ENCODE measurements at regions not wholly inside any gene's neighbourhood (a gene's known extent, or its start where the extent isn't known, plus 50 kb on each side); places are given as distances from the start of the nearest gene placed in this dataset.

DNA sequence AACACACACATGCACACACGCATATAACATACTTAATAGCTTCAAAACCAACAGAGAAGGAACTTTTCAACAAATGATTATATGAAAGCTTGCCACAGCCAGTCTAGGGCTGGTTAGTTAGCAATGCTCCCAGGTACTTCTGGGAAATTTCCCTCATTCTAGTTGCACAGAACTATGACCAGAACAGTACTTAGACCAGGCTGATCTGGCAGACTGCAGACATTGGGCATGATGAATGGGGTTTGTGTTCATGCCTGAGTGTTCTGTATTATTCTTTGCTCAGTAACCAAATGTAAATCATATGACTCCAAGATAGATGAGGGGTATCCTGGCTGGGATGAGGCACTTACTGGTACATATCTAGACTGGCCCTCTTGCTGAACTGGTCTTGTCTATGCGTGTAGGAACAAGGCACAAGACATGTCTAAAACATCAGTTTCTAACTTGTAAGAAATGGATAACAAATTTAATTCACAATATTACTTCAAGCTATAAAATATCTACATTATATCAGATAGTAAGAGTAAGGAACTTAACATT lies 50.3 kb upstream of the GEMIN8 start:
- Mint-ChIP-seq H3K36me3 (ENCODE audit: insufficient read depth in 1 of 3, low read depth in 3 of 3) (no peaks in the 10 kb centered on the region; a peak in 1 of 7 replicates), H3K9me3 (peaks cover 27 to 39% of the 10 kb centered on the region in 2 experiments), H3K4me3 (no peak overlapping the region), H3K4me1 (no peaks in the 10 kb centered on the region), H3K27me3 (ENCODE audit: low read depth) (no peaks in the 10 kb centered on the region; the same call in 1 of the 2 replicates), H3K27ac (no peak overlapping the region)
- H2BK120ac ChIP-seq (ENCODE audit: low read depth, low read length, poor library complexity, severe bottlenecking), result no peak overlapping the region
- H3K56ac ChIP-seq (ENCODE audit: insufficient read length, low read depth, low read length), result no peak overlapping the region
- H3K27ac ChIP-seq (ENCODE audit: insufficient read length, low read depth, low read length), result no peak overlapping the region
- no peak overlapping the region for H3K14ac ChIP-seq (ENCODE audit: insufficient read depth, low read length)
- H3K18ac ChIP-seq (ENCODE audit: insufficient read length, low read depth, low read length), result no peak overlapping the region
- H2BK15ac ChIP-seq (ENCODE audit: low read depth, low read length), result no peak overlapping the region
- no peak for DNase-seq
- no peak overlapping the region for H3K4ac ChIP-seq (ENCODE audit: low read depth, low read length)
- no peak overlapping the region for H4K5ac ChIP-seq (ENCODE audit: insufficient read length, low read depth, low read length)
- no peak overlapping the region for H4K91ac ChIP-seq (ENCODE audit: insufficient read length, low read depth, low read length)
- H4K20me1 ChIP-seq (ENCODE audit: control insufficient read depth, insufficient read depth, insufficient read length), result no peaks in the 10 kb centered on the region
- no peak overlapping the region for H3K9ac ChIP-seq (ENCODE audit: extremely low read depth, insufficient read length, low read length)
- no peaks in the 10 kb centered on the region for H3K4me1 ChIP-seq (ENCODE audit: insufficient read depth, low read length)
- no peaks in the 10 kb centered on the region for H3K27me3 ChIP-seq (ENCODE audit: insufficient read depth, low read length)
- no peak overlapping the region for H2BK5ac ChIP-seq (ENCODE audit: insufficient read length, low read length)
- no peak overlapping the region for H2BK20ac ChIP-seq (ENCODE audit: low read depth, low read length, poor library complexity, severe bottlenecking)
- H3K79me1 ChIP-seq (ENCODE audit: insufficient read depth, low read depth, low read length, poor library complexity, severe bottlenecking), result no peaks in the 10 kb centered on the region
- no peaks in the 10 kb centered on the region for H3K23me2 ChIP-seq (ENCODE audit: insufficient read length, low read depth, low read length, poor library complexity, severe bottlenecking)
- no peak overlapping the region for H2AK5ac ChIP-seq (ENCODE audit: insufficient read length, low read length)
- no peak overlapping the region for H4K8ac ChIP-seq (replicated peaks; ENCODE audit: insufficient read length, low read depth, low read length)
- no peak overlapping the region for H2BK12ac ChIP-seq (ENCODE audit: insufficient read length, low read depth, low read length)
- no peaks in the 10 kb centered on the region for H3K9me3 ChIP-seq (ENCODE audit: control insufficient read depth, low read depth, low read length)
- no peaks in the 10 kb centered on the region for H3K79me2 ChIP-seq (ENCODE audit: insufficient read depth, low read length)
- H3K4me2 ChIP-seq (ENCODE audit: insufficient read depth, insufficient read length, low read length), result no peak overlapping the region
- no peak for TF ChIP-seq CTCF (conservative IDR thresholded peaks at IDR 0.05)
- H3T11ph ChIP-seq (ENCODE audit: low read length), result no peak overlapping the region
- no peak overlapping the region for H3K23ac ChIP-seq (ENCODE audit: insufficient read length, low read depth, low read length)
- H2AFZ ChIP-seq (ENCODE audit: low read length), result no peak overlapping the region
- WGBS (ENCODE audit: extremely low coverage, insufficient read length, low lambda C conversion rate), result no CpG with 5 or more reads among the region's 2 CpGs
